ENCODE measurements at regions not wholly inside any gene's neighbourhood (a gene's known extent, or its start where the extent isn't known, plus 50 kb on each side); places are given as distances from the start of the nearest gene placed in this dataset.

DNA sequence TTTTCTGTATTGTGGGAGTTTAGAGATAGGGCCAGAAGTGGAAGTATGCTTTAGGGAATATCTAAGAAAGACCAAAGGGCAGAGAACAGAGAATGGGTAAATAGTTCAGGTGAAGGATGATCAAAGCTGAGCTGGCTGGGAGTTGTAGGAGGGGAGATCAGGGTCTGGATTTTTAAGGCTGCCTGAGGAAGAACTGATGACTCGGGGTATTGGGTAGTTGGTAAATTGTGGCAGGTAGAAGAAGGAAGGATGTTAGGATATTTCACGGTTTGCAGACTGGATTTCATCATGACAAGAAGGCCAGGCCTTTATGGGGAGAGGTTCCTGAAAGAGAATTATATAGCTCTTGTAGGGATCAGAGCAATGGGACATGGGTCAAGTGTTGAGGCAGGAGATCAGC lies 492.9 kb downstream of the UTRN start:
- no peaks in the 10 kb centered on the region for H3K27me3 Mint-ChIP-seq (ENCODE audit: low read depth)
- H3K36me3 Mint-ChIP-seq: peaks cover 25% of the 10 kb centered on the region
- ChIA-PET POLR2A (no interaction called here), CTCF (interaction anchor here (1.0 to 1.9 kb wide), 6 partner anchors 16 to 359 kb away, joined by 4 to 11 read pairs (median 4); no protein-coding TSS in a partner anchor)
- no peak overlapping the region for H3K4me3 Mint-ChIP-seq
- ATAC-seq: no peak
- DNase-seq (ENCODE audit: low spot score): no peak
- peaks cover 26% of the 10 kb centered on the region for H3K4me1 Mint-ChIP-seq
- TF ChIP-seq ZNF423 (CRISPR knock-in tag; IDR thresholded peaks at IDR 0.05) (no peak), ATF1 (CRISPR knock-in tag; IDR thresholded peaks at IDR 0.05) (no peak)
- peak overlapping the region; percentile 0; the same call in 1 of the 2 replicates for H3K27ac Mint-ChIP-seq
- H3K9me3 Mint-ChIP-seq: no peaks in the 10 kb centered on the region

DNA sequence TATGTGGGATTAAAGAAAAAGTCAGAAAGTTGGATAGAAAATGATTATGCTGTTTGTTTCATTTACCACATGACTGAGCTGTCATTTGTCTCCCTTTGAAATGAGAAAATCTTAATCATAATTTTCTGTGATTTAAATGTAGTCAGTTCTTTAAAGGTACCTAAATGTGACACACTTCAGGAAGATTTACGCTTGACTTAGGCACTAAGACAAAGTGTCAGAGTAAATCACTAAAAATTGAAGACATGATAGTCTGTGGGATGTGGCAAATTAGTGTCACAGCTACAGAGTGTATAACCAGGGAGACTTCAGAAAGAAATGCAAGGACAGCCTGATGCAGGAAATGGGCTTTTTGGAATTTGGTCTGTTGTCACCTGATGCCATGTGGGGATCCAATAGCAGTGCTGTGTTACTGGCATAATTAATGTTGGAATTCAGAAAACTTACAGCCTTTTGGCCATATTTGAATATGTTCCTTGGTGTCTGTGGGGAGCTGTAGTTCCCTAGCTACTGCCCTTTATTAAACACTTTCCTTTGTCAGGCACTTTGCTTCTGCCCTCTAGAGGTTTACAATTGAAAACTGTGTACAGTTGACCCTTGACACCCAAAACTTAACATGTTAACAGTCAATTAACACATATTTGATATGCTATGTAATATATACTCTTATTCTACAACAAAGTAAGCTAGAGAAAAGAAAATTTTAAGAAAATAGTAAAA lies 493.8 kb downstream of the UTRN start:
- no peak overlapping the region for H3K4me3 Mint-ChIP-seq

More for the DNA sequence above, 493.8 kb downstream of the UTRN start:
- TF ChIP-seq GTF2I (CRISPR knock-in tag; conservative IDR thresholded peaks at IDR 0.05) (no peak), ATF1 (CRISPR knock-in tag; IDR thresholded peaks at IDR 0.05) (no peak), JUN (CRISPR knock-in tag; IDR thresholded peaks at IDR 0.05) (no peak), ZNF396 (CRISPR knock-in tag; IDR thresholded peaks at IDR 0.05; ENCODE audit: borderline replicate concordance) (no peak), TP53 (CRISPR knock-in tag; IDR thresholded peaks at IDR 0.05) (no peak), ZNF232 (CRISPR knock-in tag; IDR thresholded peaks at IDR 0.05) (no peak), MYBL2 (CRISPR knock-in tag; IDR thresholded peaks at IDR 0.05) (no peak), SMAD3 (CRISPR knock-in tag; IDR thresholded peaks at IDR 0.05; ENCODE audit: borderline replicate concordance) (no peak), NR3C1 (CRISPR knock-in tag; conservative IDR thresholded peaks at IDR 0.05; ENCODE audit: low read depth) (no peak), NFYB (CRISPR knock-in tag; conservative IDR thresholded peaks at IDR 0.05; ENCODE audit: low read depth) (no peak)
- TF ChIP-seq, protein P1, sequence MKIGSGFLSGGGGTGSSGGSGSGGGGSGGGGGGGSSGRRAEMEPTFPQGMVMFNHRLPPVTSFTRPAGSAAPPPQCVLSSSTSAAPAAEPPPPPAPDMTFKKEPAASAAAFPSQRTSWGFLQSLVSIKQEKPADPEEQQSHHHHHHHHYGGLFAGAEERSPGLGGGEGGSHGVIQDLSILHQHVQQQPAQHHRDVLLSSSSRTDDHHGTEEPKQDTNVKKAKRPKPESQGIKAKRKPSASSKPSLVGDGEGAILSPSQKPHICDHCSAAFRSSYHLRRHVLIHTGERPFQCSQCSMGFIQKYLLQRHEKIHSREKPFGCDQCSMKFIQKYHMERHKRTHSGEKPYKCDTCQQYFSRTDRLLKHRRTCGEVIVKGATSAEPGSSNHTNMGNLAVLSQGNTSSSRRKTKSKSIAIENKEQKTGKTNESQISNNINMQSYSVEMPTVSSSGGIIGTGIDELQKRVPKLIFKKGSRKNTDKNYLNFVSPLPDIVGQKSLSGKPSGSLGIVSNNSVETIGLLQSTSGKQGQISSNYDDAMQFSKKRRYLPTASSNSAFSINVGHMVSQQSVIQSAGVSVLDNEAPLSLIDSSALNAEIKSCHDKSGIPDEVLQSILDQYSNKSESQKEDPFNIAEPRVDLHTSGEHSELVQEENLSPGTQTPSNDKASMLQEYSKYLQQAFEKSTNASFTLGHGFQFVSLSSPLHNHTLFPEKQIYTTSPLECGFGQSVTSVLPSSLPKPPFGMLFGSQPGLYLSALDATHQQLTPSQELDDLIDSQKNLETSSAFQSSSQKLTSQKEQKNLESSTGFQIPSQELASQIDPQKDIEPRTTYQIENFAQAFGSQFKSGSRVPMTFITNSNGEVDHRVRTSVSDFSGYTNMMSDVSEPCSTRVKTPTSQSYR (CRISPR knock-in tag; IDR thresholded peaks at IDR 0.05): no peak
- TF ChIP-seq, protein P2, sequence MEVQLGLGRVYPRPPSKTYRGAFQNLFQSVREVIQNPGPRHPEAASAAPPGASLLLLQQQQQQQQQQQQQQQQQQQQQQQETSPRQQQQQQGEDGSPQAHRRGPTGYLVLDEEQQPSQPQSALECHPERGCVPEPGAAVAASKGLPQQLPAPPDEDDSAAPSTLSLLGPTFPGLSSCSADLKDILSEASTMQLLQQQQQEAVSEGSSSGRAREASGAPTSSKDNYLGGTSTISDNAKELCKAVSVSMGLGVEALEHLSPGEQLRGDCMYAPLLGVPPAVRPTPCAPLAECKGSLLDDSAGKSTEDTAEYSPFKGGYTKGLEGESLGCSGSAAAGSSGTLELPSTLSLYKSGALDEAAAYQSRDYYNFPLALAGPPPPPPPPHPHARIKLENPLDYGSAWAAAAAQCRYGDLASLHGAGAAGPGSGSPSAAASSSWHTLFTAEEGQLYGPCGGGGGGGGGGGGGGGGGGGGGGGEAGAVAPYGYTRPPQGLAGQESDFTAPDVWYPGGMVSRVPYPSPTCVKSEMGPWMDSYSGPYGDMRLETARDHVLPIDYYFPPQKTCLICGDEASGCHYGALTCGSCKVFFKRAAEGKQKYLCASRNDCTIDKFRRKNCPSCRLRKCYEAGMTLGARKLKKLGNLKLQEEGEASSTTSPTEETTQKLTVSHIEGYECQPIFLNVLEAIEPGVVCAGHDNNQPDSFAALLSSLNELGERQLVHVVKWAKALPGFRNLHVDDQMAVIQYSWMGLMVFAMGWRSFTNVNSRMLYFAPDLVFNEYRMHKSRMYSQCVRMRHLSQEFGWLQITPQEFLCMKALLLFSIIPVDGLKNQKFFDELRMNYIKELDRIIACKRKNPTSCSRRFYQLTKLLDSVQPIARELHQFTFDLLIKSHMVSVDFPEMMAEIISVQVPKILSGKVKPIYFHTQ (CRISPR knock-in tag; IDR thresholded peaks at IDR 0.05): no peak
- TF ChIP-seq, protein P3, sequence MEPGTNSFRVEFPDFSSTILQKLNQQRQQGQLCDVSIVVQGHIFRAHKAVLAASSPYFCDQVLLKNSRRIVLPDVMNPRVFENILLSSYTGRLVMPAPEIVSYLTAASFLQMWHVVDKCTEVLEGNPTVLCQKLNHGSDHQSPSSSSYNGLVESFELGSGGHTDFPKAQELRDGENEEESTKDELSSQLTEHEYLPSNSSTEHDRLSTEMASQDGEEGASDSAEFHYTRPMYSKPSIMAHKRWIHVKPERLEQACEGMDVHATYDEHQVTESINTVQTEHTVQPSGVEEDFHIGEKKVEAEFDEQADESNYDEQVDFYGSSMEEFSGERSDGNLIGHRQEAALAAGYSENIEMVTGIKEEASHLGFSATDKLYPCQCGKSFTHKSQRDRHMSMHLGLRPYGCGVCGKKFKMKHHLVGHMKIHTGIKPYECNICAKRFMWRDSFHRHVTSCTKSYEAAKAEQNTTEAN (CRISPR knock-in tag; IDR thresholded peaks at IDR 0.05): no peak
- TF ChIP-seq, protein P4, sequence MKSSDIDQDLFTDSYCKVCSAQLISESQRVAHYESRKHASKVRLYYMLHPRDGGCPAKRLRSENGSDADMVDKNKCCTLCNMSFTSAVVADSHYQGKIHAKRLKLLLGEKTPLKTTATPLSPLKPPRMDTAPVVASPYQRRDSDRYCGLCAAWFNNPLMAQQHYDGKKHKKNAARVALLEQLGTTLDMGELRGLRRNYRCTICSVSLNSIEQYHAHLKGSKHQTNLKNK (CRISPR knock-in tag; IDR thresholded peaks at IDR 0.05): no peak
- TF ChIP-seq, protein P5, sequence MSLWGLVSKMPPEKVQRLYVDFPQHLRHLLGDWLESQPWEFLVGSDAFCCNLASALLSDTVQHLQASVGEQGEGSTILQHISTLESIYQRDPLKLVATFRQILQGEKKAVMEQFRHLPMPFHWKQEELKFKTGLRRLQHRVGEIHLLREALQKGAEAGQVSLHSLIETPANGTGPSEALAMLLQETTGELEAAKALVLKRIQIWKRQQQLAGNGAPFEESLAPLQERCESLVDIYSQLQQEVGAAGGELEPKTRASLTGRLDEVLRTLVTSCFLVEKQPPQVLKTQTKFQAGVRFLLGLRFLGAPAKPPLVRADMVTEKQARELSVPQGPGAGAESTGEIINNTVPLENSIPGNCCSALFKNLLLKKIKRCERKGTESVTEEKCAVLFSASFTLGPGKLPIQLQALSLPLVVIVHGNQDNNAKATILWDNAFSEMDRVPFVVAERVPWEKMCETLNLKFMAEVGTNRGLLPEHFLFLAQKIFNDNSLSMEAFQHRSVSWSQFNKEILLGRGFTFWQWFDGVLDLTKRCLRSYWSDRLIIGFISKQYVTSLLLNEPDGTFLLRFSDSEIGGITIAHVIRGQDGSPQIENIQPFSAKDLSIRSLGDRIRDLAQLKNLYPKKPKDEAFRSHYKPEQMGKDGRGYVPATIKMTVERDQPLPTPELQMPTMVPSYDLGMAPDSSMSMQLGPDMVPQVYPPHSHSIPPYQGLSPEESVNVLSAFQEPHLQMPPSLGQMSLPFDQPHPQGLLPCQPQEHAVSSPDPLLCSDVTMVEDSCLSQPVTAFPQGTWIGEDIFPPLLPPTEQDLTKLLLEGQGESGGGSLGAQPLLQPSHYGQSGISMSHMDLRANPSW (CRISPR knock-in tag; conservative IDR thresholded peaks at IDR 0.05; ENCODE audit: low read depth): no peak
- TF ChIP-seq, protein P6, sequence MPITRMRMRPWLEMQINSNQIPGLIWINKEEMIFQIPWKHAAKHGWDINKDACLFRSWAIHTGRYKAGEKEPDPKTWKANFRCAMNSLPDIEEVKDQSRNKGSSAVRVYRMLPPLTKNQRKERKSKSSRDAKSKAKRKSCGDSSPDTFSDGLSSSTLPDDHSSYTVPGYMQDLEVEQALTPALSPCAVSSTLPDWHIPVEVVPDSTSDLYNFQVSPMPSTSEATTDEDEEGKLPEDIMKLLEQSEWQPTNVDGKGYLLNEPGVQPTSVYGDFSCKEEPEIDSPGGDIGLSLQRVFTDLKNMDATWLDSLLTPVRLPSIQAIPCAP (CRISPR knock-in tag; IDR thresholded peaks at IDR 0.05): no peak
- TF ChIP-seq, protein P7, sequence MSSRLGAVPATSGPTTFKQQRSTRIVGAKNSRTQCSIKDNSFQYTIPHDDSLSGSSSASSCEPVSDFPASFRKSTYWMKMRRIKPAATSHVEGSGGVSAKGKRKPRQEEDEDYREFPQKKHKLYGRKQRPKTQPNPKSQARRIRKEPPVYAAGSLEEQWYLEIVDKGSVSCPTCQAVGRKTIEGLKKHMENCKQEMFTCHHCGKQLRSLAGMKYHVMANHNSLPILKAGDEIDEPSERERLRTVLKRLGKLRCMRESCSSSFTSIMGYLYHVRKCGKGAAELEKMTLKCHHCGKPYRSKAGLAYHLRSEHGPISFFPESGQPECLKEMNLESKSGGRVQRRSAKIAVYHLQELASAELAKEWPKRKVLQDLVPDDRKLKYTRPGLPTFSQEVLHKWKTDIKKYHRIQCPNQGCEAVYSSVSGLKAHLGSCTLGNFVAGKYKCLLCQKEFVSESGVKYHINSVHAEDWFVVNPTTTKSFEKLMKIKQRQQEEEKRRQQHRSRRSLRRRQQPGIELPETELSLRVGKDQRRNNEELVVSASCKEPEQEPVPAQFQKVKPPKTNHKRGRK (CRISPR knock-in tag; IDR thresholded peaks at IDR 0.05; ENCODE audit: borderline replicate concordance): no peak
- no peaks in the 10 kb centered on the region for H3K27me3 Mint-ChIP-seq (ENCODE audit: low read depth)
- H3K9me3 Mint-ChIP-seq: no peaks in the 10 kb centered on the region
- ATAC-seq (peak; percentile 59), DNase-seq (ENCODE audit: low spot score) (no peak)
- H3K4me1 Mint-ChIP-seq: peaks cover 25% of the 10 kb centered on the region
- peaks cover 23% of the 10 kb centered on the region for H3K36me3 Mint-ChIP-seq
- ChIA-PET CTCF (interaction anchor here (0.6 to 1.9 kb wide), 16 partner anchors 10 to 359 kb away, joined by 3 to 11 read pairs (median 4); no protein-coding TSS in a partner anchor), POLR2A (no interaction called here)
- no peak overlapping the region for H3K27ac Mint-ChIP-seq

Measured in WTC11 (cell line).